ENCODE measurements at regions not wholly inside any gene's neighbourhood (a gene's known extent, or its start where the extent isn't known, plus 50 kb on each side); places are given as distances from the start of the nearest gene placed in this dataset.

DNA sequence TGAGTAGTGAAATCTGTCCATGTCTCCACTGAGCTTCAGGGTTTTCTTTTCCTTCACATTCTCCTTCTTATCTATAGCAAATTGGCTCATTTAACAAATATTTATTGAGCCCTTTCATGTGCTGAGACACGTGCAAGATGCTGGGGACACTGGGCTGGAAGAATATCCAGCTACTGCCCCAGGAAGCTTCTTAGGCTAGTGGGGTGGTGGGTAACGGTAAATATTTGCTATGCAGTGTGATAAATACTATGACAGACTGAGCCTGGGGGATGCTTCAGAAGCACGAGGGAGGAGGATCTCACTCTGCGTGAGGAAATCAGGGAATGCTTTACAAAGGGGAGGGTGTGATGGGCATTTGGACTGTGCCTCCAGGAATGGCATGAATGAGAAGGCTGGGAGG is 524.1 kb downstream of the GRIN2A start:
- TF ChIP-seq, protein P1, sequence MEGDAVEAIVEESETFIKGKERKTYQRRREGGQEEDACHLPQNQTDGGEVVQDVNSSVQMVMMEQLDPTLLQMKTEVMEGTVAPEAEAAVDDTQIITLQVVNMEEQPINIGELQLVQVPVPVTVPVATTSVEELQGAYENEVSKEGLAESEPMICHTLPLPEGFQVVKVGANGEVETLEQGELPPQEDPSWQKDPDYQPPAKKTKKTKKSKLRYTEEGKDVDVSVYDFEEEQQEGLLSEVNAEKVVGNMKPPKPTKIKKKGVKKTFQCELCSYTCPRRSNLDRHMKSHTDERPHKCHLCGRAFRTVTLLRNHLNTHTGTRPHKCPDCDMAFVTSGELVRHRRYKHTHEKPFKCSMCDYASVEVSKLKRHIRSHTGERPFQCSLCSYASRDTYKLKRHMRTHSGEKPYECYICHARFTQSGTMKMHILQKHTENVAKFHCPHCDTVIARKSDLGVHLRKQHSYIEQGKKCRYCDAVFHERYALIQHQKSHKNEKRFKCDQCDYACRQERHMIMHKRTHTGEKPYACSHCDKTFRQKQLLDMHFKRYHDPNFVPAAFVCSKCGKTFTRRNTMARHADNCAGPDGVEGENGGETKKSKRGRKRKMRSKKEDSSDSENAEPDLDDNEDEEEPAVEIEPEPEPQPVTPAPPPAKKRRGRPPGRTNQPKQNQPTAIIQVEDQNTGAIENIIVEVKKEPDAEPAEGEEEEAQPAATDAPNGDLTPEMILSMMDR (IDR thresholded peaks at IDR 0.05): no peak
- TF ChIP-seq POLR2A (IDR thresholded peaks at IDR 0.05): no peak
